NCI-H2196 (cell line): ENCODE measurements at regions not wholly inside any gene's neighbourhood (a gene's known extent, or its start where the extent isn't known, plus 50 kb on each side); places are given as distances from the start of the nearest gene placed in this dataset.

ENCODE experiments used
- DNase-seq: peaks from one replicate; lab custom pipeline; 2025; ENCODE audit not compliant: unreplicated experiment; lab: John Stamatoyannopoulos, UW

DNA sequence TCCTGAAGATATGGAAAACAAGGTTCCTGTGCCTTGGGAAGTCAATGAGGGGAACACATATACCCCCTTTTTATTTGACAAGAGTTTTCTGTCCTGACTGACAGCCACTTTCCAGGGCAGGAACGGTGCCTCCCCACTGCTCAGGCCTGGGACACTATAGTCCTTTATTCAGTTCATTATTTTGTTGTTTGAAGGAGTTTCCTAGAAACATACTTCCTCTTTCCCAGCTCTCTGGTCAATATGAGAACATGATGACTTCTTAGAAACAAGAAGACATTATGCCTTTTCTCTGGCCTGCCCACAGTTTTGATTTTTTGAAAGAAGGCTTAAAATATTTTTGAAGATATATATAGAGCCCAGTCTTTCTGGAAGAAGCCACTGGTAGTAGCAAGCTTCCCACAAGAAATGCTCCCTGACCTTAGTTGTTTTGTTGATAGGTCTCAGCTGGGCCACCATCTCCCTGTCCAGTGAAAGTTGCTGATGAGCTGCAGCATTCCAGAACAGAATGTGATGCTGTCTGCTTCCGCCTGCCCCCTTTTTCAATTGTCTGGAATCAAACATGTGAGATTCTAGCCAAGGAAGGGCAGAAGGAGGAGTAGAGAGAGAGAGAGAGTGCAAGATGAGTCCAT lies 122.7 kb upstream of the ADRA1D start:
- no peak for DNase-seq

DNA sequence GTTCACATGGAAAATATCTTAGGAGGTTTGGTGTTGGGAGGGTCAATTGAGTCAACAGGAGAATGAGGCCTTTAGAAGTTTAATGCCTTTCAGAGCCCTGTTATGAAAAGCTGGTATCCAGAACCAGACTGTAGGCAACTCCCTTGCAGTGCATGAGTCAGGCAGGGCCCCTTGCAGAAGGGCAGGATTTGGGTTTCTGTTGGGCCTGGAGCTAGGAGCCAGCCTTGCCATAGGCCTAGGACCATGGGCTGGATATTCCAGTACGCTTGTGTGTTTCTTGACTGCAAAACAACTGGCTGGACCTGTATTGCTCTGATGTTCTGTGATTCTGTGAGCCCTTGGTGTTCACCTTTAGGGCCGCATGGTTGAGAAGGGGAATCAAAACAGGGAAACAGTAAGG lies 121.8 kb upstream of the ADRA1D start:
- no peak for DNase-seq

DNA sequence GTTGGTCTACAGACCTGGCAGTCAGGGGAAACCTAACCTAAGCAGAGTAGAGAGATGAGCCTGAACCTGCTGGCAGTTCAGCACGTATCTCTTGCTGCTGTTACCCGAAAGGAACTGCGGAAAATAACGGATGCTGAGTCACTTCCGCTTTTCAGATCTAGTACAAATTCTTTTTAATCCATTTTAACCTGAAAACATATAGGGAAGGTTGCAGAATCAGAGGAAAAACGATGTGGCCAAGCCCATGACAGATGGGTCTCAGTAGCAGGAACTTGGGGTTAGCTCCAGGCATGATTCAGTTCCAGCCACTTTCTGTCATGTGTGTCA lies 120.7 kb upstream of the ADRA1D start:
- no peak for DNase-seq

DNA sequence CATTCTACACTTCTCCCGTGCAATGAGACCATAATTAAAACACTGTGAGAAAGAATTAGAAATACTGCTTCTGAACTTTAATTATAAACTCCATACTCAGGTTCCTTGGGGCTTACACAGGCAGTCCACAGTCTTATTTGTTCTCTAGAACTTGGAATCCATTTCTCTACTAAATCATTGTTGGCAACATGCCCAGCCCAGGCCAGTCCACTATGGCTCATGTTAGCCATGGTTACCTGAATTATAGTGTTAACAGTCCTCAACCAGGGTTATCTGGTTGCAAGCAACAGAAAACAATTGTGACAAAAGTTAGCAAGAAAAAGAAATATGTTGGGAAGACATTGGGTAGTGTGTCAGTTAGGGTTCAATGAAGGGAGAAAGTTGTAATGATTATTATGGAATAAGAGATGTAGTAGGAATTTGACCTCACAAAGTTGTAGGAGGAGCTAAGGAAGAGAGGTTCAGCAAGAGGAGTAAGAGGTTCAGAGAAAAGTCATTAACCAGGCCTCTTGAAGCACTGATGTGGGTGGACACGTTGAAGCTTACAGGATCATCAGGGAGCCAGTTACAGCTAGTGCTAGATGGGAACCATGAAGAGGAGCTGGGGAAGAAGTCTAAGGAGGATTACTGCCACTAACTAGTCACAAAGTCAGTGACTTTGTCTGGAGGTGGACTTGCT lies 120.2 kb upstream of the ADRA1D start:
- no peak for DNase-seq

DNA sequence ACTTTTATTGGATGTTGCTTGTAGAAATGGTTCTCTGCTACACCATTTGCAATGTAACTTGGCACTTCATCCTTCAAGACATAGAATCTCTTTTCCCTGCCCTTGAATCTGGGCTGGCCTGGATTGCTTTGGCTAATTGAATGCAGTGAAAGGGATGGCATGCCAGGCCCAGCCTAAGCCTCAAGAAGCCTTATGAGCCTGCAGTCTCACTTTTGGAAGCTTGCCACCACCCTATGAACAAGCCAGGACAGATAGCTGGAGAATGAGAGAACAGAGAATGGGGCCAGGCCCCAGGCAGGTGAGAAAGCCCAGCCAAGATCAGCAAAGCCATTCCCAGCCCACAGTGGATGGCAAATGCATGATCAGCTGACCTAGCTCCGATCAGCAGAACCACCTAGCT lies 117.0 kb upstream of the ADRA1D start:
- DNase-seq = no peak

DNA sequence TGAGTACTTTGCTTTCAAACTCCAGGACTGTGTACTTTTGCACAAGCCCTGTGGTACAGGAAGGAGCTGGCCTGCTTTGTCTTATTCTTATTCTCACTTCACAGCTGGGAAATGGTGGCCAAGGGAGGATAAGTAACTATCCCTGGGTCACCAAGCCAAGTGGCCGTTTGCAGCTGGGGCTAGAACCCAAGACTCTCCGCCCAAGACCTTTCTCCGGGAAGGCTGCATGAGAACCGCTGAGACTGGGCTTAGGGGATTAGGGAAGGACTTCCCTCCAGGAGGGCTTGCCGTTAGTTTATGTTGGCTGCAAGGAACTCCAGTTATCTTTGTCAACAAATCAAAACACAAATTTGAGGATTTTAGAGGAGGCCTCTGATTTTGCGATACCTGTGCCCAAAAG lies 109.5 kb upstream of the ADRA1D start:
- DNase-seq = no peak

DNA sequence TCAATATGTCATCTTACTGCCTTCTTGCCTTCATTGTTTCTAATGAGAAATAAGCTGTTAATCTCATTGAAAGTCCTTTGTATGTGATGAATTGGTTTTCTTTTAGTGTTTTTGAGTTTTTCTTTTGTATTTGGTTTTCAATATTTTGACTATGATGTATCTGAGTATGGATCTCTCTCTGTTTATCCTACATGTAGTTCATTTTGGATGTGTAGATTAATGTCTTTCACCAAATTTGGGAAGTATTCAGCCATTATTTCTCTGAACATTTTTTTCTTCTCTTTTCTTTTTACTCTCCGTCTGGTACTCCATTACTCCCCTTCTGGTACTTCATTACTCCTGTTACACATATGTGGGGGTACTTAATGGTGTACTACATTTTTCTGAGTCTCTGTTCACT lies 103.3 kb upstream of the ADRA1D start:
- DNase-seq = no peak

DNA sequence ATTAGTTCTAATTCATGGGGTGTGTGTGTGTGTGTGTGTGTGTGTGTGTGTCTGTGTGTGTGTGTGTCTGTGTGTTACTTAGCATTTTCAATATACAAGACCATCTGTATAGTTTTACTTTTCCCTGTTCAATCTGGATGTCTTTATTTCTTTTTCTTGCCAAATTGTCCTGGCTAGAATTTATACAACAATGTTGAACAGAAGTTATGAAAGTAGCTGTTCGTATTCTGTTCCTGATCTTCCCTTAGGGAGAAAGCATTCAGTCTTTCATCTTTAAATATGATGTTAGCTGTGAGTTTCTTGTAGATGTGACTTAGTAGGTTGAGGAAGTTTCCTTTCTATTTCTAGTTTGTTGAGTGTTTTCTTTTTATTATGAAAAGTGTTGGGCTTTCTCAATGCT lies 101.0 kb upstream of the ADRA1D start:
- DNase-seq = no peak

DNA sequence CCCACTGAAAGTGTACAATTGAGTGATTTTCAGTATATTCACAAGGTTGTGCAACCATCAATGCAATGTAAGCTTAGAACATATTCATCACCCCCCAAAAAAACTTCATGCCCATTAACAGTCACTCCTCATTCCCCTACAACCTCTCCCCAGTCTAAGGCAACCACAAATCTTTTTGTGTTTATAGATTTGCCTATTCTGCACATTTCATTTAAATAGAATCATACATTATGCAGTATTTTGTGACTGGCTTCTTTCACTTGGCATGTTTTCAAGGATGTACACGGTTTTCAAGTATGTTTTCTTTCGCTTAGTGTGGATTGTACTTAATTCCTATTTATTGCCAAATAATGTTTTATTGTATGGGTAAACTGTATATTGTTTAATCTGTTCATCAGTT lies 95.6 kb upstream of the ADRA1D start:
- no peak for DNase-seq

DNA sequence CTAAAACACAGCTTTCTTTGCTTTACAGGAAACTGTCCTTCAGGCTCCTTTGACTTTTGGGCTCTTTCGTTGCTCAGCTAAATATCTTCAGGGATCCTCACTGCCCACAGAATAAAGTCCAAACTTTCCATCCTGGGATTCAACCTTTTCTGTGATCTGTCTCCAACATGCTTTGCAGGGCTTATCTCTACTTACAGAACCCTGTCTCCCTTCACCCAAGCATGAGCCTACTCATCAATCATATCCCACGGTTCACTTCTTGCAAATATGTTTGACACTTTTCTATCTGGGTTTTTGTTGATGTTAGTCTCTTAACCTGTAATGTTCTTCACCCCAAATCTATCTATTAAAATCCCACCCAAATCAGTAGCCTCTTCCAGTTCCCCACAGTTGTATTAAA lies 93.5 kb upstream of the ADRA1D start:
- no peak for DNase-seq

DNA sequence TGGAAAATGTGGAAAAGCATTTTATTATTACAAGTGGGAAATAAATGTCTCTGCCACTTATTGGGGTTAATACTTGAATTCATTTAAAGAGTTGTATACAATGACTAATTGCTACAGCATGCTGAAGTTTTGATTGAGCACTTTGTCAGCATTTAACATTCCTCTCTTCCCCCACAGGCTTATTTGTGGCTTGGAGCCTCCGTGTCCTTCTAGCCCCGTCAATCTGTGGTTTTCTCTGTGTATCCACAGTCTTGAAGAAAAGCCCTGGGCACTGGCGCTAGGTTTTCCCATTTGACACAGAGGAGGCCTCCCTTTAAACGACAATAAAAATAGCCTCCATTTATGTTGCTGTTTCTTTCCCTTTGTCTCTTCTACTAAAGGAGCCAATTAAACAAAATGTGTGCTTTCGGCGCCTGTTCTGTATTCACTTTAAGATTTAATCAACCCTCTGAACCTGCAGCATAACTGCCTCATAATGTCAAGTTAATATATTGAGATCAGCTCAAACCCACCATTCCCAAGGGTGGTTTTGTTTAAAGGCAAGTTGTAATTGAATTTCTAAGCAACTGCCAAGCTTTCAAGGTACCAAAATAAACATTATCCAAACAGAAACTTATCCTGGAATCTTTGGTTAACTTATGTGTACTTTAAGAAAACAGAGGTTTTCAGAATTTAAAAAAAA lies 92.9 kb upstream of the ADRA1D start:
- no peak for DNase-seq

DNA sequence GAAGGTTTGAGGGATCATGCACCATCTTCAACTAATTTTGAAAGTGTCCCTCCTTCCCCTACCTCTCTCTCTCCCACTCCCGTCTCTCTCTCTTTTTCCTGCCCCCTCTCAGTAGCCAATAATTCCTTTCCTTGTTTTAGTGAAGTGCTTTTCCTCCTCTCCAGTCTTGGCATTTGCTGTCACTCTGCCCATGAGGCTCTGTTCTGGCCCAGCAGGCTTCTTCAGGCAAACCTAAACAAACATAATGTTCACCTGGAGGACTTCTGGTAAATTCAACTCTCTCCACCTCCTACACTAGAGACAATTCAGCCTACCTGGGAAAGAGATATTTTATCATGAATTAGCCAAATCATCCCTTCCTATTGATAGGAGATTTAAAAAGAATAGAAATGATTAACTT lies 86.6 kb upstream of the ADRA1D start:
- DNase-seq = no peak

DNA sequence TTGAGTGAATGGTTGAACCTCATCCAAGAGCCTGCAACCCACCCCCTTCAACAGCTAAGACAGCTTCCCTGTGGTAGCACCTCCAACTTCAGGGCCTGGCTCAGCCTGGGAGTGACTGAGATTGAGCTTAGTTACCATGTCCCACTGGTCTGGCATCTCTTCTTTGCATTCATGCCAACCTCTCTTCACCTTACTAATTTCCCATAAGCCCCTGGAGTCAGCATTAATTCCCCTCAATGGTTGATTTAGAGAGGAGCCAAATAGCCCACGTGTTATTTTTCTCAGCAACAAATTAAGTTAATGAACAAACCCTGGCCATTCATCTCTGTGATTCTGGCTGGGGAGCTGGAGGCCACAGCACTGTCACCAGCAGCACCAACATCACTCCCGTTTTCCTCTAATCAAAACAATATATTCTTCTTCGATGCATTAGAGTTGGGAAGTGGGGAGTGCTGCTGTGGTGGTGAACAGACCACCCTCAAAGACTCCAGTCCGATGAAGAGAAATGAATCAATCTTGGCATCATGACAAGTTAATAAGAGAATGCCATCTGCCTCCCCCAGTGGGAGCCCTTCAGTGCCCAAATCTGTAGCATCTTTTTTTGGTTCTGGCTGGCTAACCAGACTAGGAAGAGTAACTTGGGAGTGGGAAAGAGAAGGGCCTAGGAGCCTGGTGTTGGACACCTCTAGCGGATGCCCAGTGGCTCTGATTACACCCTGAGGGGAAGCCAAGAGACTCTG lies 83.2 kb upstream of the ADRA1D start:
- no peak for DNase-seq

DNA sequence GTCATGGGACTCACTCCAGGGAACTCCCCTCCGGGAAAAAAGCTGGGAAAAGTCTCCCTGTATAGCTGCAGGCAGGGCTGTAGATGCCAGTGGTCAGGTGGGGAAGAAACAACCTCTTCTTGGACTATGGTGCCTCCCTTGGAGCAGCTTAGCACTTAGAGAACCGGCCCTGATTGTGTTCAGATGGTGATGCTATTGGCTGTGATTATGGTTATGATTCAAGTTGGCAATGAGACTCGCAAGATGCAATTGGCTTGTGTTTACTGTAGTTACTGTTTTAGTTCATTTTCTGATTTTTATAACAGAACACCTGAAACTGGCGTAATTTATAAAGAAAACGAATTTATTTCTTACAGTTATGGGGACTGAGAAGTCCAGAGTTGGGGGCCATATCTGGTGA lies 80.9 kb upstream of the ADRA1D start:
- no peak for DNase-seq

DNA sequence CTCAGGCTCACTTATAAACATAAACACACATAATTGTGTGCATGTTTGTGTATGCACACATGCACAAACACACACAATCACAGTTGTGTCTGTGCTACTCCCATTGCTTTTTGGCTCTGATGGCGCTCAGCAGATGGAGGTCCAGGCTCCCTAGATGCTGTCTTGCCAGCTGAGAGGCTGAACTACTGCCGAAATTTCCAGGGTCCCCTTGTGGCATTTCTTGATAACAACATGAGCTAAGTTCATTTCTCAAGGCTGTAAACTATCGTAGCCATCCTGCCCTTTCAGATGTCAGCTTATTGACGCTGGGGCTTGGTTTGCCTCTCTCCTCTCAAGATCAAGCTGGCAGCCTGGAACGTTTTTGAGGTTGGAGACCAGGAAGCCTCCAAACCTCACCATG lies 80.1 kb upstream of the ADRA1D start:
- DNase-seq = no peak

DNA sequence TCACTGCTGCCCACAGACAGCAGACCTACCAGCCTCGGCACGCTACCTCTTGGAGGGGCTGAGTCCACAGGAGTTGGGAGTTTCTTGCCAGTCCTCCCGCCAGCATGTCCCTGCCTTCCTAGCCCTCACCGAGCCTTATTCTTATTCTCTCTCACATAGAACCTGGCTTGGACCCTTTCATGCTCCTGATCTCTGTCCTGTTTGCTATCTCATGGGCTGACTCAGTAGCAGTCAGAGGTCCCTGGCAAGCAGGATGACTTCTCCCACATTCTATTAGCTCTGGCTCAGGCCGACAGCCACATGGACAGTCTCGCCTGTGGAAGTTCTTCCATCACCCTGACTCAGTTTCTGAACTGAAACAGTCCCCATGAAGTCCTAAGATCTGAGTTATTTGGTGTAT lies 79.5 kb upstream of the ADRA1D start:
- no peak for DNase-seq

DNA sequence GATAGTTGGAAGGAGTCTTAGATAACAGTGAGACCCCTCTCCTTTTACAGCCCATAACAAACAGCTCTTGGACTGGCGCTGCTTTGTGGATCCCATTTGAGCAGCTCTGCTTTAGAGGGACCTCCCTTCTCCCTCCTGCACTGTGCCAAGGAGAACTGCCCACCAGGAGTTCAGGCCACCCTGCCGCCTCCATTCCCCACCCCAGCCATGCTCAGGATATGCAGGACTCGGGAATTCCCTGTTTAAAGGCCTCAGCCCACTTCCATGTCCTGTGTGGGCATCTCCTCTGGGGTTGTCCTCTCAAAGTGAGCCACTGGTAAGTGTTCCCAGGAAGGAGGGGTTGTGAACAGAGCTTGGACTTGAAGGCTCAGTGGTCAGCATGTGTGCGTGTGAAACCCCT lies 78.9 kb upstream of the ADRA1D start:
- no peak for DNase-seq

DNA sequence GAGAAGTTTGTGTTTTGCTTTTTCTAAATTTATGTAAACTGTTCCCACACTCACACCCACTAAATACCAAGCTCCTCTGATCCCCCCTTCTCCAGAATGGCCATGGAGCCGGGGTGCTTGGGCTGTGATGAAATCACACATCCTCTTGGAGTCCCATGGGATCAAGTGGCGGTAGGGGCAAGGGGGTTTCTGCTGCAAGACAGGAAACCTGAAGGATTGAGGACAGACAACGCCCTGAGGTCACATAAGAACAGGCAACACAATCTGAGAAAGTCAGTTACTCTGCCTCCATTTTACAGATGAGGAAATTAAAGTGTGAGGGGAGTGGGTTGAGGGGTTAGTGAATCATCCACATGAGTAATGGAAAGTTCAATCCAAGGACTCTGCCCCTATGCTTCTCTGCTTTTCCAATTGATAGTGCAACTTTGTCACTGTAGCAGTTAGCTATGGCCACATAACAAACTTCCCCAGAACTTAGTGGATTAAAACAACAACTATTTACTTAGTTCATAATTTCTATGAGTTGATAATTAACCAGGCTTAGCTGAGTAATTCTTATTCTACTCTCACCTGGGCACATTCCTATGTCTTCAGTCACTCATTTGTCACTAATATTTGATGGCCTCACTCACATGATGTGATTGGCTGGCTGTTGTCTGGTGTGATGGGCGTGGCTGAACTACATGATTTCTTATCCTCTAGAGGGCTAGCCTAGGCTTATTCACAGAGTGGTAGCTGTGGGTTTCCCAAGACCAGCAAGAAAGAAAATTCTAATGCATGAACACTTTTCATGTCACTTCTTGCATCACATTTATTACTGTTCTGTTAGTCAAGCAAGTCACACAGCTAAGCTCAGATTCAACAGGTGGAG lies 77.3 kb upstream of the ADRA1D start:
- no peak for DNase-seq

DNA sequence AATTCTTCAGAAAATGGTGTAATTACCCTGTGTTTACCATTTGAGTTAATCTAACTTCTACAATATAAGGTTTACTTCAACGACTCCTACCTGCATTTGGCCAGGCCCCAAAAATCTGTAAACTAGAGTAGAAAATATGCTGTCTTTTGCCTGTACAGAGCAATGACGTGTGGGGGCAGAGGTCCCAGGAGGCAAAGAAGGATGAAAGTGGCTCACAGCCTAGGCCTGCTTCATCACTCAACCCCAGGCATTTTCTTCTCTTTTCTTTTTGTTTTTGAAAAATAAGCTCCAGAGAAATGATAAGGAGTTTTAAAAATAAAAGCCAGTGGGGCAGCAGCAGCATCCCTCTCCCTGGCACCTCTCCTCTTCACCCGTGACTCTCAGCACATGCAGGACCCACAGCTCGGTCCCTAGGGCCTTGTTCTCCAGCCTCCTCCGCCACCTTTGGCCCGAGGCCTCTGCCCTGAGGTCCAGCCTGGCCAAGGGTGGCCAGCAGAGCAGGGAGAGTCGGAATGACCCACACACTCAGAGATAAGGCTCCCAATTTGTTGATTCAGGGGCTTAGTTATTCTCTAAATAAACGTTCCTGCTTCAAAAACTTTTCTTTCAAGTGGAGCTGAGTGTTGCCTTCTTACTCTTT lies 76.6 kb upstream of the ADRA1D start:
- DNase-seq = no peak

DNA sequence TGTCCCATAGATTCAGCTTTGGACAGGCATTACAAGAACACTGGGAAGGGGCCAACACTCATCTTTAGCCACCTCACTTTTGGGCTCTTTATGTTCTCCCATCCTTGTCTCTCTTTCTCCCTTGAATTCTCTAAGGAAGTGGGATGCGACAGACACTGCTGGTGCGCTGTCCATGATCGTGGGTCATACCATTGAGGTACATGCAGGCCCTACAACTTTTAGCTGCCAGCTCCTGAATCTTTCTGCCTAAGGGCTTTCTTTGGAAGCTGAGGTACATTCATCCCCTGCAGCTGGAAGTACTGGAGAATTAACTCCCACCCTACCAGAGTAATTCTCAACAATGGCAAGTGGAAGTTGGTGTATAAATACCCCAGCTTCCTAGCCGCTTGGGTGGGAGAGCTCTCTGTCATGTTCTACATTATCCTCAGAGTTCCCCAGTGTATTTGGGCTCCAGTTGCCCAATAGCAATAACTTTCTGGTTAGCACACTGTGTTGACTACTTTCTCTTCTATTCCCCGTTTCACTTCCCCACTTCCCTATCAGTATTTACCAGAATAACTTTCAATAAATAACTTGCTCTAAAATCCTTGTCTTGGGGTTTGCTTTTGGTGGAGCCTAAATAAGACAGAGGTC lies 75.6 kb upstream of the ADRA1D start:
- DNase-seq = no peak
